DMS 273 (cell line): ENCODE measurements at regions not wholly inside any gene's neighbourhood (a gene's known extent, or its start where the extent isn't known, plus 50 kb on each side); places are given as distances from the start of the nearest gene placed in this dataset.
A peak's percentile ranks its signal among the peaks of the same experiment; 100 is the strongest.

Experiments used
- DNase-seq: peaks from one replicate; lab custom pipeline; 2025; ENCODE audit not compliant: unreplicated experiment; lab: John Stamatoyannopoulos, UW

- no peak for DNase-seq
Measured at GRCh38 chr4:11685481-11685880, 256.8 kb upstream of the HS3ST1 start.

DNA sequence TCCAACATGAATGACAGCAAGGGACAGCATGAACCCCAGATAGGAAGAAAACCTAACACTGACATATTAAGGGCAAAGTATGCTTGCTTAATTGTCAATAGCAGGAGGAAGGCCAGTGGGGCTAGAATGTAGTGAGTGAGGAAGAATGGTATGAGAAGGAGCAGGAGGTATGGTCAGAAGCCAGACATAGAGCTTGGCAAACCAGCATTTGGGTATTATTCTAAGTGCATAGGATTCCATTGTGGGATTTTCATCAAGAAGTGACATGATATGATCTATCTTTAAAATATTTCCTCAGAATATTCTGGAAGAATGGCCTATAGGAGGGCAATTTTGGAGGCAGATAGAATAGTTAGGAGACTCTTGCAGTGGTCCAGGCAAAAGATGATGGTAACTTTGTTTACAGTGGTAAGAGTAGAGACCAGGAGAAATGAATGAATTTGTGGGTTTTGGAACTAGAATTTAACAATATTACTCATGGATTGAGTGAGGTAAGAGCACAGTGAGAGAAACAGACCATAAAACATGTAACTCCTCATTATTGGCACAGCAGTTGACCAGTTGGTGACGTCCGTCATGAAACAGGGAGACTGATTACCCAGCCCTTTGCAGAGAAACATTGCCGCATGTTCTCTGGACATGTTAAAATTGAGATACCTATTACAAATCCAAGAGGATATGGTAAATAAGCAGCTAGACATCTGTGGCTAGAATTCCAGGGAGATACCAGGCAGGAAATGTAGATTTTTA lies 246.5 kb upstream of the HS3ST1 start:
- DNase-seq, result no peak

DNA sequence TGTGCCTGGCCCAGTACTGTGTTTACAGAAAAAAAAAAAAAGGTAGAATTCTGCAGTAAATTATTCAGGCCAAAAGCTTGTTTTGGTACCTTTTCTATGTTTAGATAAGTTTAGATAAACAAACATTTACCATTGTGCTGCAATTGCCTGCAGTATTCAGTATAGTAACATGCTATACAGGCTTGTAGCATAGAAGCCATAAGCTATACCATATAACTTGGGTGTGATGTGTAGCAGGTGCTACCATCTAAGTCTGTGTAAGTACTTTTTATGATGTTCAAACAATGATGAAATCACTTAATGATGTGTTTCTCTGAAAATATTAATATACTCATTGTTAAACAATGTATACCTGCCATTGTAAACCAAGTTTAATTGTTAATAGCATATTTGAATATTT lies 241.6 kb upstream of the HS3ST1 start:
- no peak for DNase-seq

GRCh38 chr4:11669156-11669555 lies 240.5 kb upstream of the HS3ST1 start:
- DNase-seq, result no peak

DNA sequence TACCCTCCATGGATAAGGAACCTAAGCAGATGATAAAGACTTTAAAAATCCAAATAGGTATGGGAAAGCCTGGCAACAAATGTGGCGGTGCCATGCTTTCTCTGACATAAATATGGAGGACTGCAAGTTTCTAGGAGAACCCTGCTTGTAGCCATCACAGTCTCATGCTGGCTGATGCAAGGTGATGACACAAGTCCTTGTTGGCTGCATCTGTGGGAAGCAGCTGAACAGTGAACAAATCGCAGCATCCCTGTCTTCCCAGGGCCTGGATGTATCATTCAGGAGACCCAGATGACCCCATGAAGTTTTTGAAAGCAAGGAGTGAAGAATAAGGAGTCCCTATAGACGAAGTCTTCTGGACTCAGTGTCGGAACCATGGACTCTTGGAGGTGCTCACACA lies 234.4 kb upstream of the HS3ST1 start:
- no peak for DNase-seq

DNA sequence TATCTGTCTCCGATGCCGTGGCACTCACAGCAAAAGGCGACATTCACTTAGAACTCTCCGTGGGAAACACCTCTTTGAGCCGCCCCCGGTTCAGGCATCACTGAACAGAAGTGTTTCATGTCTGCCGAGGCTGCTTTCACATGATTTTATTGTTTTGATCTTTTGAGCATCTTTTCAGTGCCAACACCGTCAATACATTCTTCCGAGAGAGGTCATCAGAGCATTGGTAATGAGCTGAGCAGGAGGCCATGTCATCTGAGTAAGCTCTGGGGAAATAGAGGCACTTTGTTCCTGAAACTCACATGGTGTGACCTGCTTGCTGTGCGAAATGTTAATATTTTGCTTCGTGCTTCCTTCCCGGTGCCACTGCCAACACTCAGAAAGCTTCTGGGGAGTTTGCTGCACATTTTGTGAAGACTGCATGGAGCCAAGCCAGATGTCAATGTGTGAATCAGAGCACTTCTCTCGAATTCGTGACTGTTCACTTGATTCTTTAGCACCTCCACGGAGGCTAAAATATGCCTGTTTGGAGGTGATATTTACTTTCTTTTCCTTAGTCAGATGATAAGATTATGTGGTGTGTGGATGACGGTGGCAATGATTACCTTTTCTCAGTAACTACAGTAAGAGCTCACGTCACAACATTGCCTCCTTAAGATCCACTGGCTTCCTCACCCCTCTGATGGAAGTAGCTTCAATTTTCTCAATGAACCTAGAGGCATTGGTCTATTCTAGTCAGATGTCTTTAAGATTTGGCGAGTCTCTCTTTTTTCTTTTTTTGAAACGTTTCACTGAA lies 222.3 kb upstream of the HS3ST1 start:
- DNase-seq, result peak; percentile 7

GRCh38 chr4:11647433-11647832 lies 218.7 kb upstream of the HS3ST1 start:
- DNase-seq, result no peak

DNA sequence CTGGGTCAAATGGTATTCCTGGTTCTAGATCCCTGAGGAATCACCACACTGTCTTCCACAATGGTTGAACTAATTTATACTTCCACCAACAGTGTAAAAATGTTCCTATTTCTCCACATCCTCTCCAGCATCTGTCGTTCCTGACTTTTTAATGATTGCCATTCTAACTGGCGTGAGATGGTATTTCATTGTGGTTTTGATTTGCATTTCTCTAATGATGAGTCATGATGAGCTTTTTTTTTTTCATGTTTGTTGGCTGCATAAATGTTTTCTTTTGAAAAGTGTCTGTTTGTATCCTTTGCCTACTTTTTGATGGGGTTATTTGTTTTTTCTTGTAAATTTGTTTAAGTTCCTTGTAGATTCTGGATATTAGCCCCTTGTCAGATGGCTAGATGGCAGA lies 214.4 kb upstream of the HS3ST1 start:
- peak; percentile 0 for DNase-seq

- DNase-seq, result no peak
Measured at GRCh38 chr4:11640584-11640983, 211.9 kb upstream of the HS3ST1 start.

GRCh38 chr4:11636551-11636950 lies 207.9 kb upstream of the HS3ST1 start:
- DNase-seq, result no peak

DNA sequence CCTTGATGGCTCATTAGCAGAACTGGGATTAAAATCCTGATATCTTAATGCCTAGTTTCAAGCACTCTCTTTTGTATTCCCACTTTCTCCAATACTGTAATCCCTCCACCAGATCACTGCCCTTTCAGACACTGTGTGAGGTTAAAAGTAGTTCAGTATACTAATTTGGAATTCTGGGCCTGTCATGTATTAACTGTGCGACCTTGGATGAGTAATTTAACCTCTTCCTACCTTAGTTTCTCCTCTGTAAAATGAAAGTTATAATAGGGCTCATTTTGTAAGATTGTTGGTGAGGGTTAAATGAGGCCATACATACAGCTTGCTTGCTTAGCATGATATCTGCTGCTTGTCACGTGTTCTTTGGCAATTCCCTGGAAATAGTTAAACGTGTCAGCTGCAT lies 207.3 kb upstream of the HS3ST1 start:
- no peak for DNase-seq

GRCh38 chr4:11635342-11635741 lies 206.6 kb upstream of the HS3ST1 start:
- DNase-seq, result peak; percentile 46

DNA sequence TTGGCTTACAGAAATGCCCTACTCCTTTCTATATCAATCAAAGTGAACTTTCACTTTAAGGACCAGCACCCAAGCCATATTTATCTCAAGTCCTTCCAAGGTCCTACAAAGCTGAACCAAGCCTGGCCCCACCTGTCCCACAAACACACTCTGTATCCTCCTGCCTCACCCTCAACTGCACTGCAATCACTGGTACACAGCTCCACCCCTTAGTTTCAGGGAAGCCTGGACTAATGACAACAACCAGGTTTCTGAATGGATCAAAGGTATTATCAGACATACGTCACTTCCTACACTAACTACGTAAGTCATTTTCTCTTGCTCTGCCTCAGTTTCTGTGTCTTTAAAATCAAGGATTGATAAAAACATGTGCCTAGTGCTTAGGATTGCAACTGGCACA lies 205.6 kb upstream of the HS3ST1 start:
- DNase-seq, result peak; percentile 9

DNA sequence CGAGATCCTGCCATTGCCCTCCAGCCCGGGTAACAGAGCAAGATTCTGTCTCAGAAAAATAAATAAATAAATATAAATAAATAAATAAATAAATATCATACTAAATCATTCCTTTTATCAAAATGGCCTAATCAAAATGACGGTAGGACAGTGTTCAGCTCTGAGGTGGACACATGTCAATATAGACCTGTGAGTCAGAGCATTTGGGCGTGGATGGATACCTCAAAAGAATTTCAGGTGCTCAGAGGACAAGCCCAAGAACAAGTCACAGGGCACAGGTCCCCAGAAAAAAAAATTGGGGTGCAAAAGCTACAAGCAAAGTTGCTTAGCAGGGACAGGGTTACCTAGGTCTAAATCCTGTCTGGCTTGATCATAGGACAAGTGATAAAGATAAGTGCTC lies 204.7 kb upstream of the HS3ST1 start:
- no peak for DNase-seq

- no peak for DNase-seq
Measured at GRCh38 chr4:11632483-11632882, 203.8 kb upstream of the HS3ST1 start.

- no peak for DNase-seq
Measured at GRCh38 chr4:11632025-11632424, 203.3 kb upstream of the HS3ST1 start.

DNA sequence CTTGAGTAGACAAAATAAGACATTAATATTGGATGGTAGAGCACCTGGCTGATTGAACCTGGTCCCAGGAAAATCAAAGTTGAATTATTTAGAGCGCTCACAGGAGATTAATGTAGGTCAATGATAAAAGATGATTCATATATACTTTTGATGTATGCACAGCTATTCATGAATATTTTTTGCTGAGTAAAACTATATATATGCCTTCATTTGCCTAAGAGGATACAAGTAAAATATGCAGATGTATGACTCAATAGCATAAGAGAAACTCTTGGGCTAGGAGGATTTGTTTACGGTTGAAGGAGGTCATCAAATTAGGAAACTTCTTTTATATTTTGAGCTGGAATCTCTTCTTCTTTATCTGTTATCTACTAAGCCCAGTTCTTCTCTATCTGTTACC lies 202.7 kb upstream of the HS3ST1 start:
- no peak for DNase-seq

DNA sequence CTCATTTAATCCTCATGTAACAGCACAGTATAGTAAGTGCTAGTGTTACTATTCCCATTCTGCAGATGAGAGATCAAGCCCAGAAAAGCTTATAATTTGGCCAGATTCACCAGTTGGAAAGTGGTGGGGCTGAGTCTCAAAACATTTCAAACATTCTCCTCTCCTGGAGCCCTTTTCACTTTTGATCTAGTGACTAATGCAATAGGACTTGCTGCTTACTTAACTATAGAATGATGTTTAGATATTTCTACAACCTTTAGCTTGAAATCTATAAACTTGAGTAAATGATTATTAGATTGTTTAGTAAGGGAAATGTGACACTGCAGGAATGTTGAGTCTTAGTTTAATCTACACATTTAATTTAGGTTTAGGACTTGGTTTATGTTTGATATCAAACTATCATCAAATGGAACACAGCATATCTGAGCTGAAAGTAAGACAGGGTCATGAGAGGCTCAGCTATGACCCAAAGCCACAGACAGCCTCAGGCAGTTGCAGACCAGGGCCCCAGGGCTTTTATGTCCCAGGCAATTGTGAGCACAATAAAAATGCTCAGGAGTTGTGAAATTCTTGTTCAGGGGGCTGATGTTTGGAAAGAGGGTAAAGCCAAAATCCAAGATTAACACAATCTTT lies 199.5 kb upstream of the HS3ST1 start:
- no peak for DNase-seq

DNA sequence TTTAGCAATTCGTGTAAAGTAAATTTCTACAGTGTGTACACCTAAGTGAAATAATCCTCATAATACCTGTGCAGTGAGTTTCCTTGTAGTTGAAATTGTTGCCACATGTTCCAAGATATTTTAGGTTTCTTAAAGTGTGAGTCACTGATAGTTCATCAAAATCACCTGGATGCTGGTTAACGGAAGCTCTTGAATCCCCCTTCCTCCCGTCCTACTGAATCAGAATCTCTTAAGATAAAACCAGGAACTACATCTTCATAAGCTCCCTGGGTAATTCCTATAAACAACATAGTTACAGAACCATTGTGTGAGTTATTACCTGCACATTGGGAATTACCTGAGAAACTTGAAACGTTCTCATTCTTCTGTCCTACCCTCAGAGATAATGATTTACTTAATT lies 197.4 kb upstream of the HS3ST1 start:
- no peak for DNase-seq

DNA sequence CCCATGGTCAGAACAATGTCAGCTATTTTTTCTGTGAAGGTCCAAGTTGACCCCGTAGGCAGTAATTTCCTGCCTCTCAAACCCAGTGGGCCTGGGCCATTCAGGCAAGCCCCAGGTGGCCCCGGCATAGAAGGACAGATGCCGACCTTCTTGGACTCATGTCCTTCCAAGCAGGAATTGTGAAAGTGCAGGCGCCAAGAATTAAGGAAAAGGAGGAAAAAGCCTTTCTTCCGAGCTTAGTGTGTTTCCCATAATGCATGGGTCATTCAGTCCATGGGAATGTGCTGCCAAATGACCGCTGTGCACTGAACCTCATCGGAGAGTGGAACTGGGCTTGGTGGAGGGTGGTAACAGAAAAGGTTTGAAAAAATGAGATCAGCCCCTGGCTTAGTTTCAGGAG lies 196.5 kb upstream of the HS3ST1 start:
- no peak for DNase-seq

- DNase-seq, result no peak
Measured at GRCh38 chr4:11624370-11624769, 195.7 kb upstream of the HS3ST1 start.

GRCh38 chr4:11623726-11624037 lies 195.0 kb upstream of the HS3ST1 start:
- peak; percentile 16 for DNase-seq
